Panc1 (cell line): ENCODE measurements at regions not wholly inside any gene's neighbourhood (a gene's known extent, or its start where the extent isn't known, plus 50 kb on each side); places are given as distances from the start of the nearest gene placed in this dataset.

ENCODE experiments used
- ATAC-seq: fragments of 200-7000 bp; cut with Tn5 transposase; 2 replicates; pipeline ENCODE4 v1.9.1; 2020; ENCODE audit warnings: mild to moderate bottlenecking, moderate library complexity
- BruUV-seq: library from RNA; stranded (reverse); fragments of 400-500 nt; replicated peaks from 2 replicates; lab custom pipeline; 2021; lab: Mats Ljungman, UMichigan
- CTCF ChIA-PET: fragments of 300-600 bp; sonication (Branson Sonifier 250); formaldehyde crosslinking; loops from one replicate; lab custom pipeline; 2022; ENCODE audit warnings: antibody characterized with exemption; lab: Charles Lee
- POLR2A ChIA-PET: fragments of 300-600 bp; sonication (Branson Sonifier 250); formaldehyde crosslinking; loops from one replicate; lab custom pipeline; 2022; ENCODE audit warnings: antibody characterized with exemption; lab: Charles Lee
- DNase-seq: peaks from one replicate; pipeline ENCODE4 v3.0.0-alpha.2; 2010; ENCODE audit warnings: low read depth, low spot score
- H3K27ac ChIP-seq: 2 replicates; pipeline ENCODE4 v1.5.1; 2011; ENCODE audit warnings: mild to moderate bottlenecking, low read length, inconsistent platforms
- H3K27me3 ChIP-seq: fragments of 200-500 bp; sonication (Bioruptor generic); 2 replicates; pipeline ENCODE4 v1.6.0; 2014; ENCODE audit warnings: low read length, inconsistent platforms; ENCODE audit not compliant: control insufficient read depth, insufficient read depth
- H3K36me3 ChIP-seq: fragments of 200-500 bp; sonication (Bioruptor generic); 2 replicates; pipeline ENCODE4 v1.5.1; 2014; ENCODE audit warnings: inconsistent platforms, mild to moderate bottlenecking, low read length, moderate library complexity; ENCODE audit not compliant: control insufficient read depth, insufficient read depth
- H3K4me1 ChIP-seq: 2 replicates; pipeline ENCODE4 v1.5.1; 2011; ENCODE audit warnings: inconsistent platforms, mild to moderate bottlenecking, low read length, moderate library complexity; ENCODE audit not compliant: control insufficient read depth, insufficient read depth
- H3K4me3 ChIP-seq, 2 experiments: 2 replicates each; pipeline ENCODE4 v1.5.1; 2011 to 2012; ENCODE audit warnings: low read depth in 2 of 2, low read length in 2 of 2, mild to moderate bottlenecking in 2 of 2, inconsistent platforms in 1 of 2, moderate library complexity in 1 of 2
- H3K9me3 ChIP-seq: fragments of 200-500 bp; sonication (Bioruptor generic); 2 replicates; pipeline ENCODE4 v1.5.1; 2014; ENCODE audit warnings: low read depth, mild to moderate bottlenecking, inconsistent platforms, low read length, moderate library complexity; ENCODE audit not compliant: control insufficient read depth, insufficient read depth
- CTCF ChIP-seq: fragments of 450-650 bp; IDR thresholded peaks from 2 replicates; pipeline ENCODE4 v1.5.1; 2017; ENCODE audit warnings: mild to moderate bottlenecking
- POLR2AphosphoS5 ChIP-seq: IDR thresholded peaks from 2 replicates; pipeline ENCODE4 v1.6.1; 2012; ENCODE audit warnings: mild to moderate bottlenecking, low read depth, low read length, moderate library complexity
- REST ChIP-seq, 2 experiments: IDR thresholded peaks; 2 replicates each; pipeline ENCODE4 v1.6.1; 2011 to 2012; ENCODE audit warnings: low read depth in 2 of 2, control low read depth in 1 of 2, low read length in 1 of 2, mild to moderate bottlenecking in 1 of 2, moderate library complexity in 1 of 2; ENCODE audit not compliant: insufficient read depth in 1 of 2
- SIN3A ChIP-seq: IDR thresholded peaks from 2 replicates; pipeline ENCODE4 v1.6.1; 2012; ENCODE audit warnings: low read depth, mild to moderate bottlenecking, low read length, moderate library complexity, borderline replicate concordance; ENCODE audit not compliant: insufficient read depth
- TCF7L2 ChIP-seq: IDR thresholded peaks from 2 replicates; pipeline ENCODE4 v1.6.1; 2011; ENCODE audit warnings: mild to moderate bottlenecking, low read depth, low read length, inconsistent platforms
- in situ Hi-C: cut with HindIII; loops from 2 replicates; pipeline ENCODE4 v1.10.0; 2016; ENCODE audit warnings: low sequenced_read_pairs, low pct_unique_long_range_greater_than_20kb
- intact Hi-C: fragments of 100-400 bp; cut with micrococcal nuclease; formaldehyde crosslinking; loops from one replicate; pipeline ENCODE4 v1.10.0; 2022; ENCODE audit not compliant: unreplicated experiment

GRCh38 chr7:18126281-18126680 is 98.6 kb upstream of the PRPS1L1 start:
- no peaks in the 10 kb centered on the region for H3K9me3 ChIP-seq
- no TSS peak for BruUV-seq
- in situ Hi-C loops (no loop called here), intact Hi-C loops (no loop called here)
- H3K27ac ChIP-seq, result no peak overlapping the region
- DNase-seq, result no peak
- no peak for ATAC-seq
- ChIA-PET CTCF (no interaction called here), POLR2A (no interaction called here)
- no peak overlapping the region for H3K4me3 ChIP-seq
- H3K27me3 ChIP-seq, result peaks cover 6% of the 10 kb centered on the region
- H3K36me3 ChIP-seq, result no peaks in the 10 kb centered on the region
- peaks cover 2% of the 10 kb centered on the region; the same call in 1 of the 2 replicates for H3K4me1 ChIP-seq
- TF ChIP-seq TCF7L2 (no peak; the same call in 1 of the 2 replicates), POLR2AphosphoS5 (no peak), SIN3A (no peak), CTCF (no peak), REST (IDR thresholded peaks at IDR 0.05; ENCODE audit: insufficient read depth in 1 of 2, low read depth in 2 of 2, low read length in 1 of 2) (no peak)

- in situ Hi-C loops (no loop called here), intact Hi-C loops (no loop called here)
- no TSS peak for BruUV-seq
- ChIA-PET POLR2A (no interaction called here), CTCF (no interaction called here)
- Histone ChIP-seq H3K4me1 (peaks cover 2% of the 10 kb centered on the region; the same call in 1 of the 2 replicates), H3K27ac (no peak overlapping the region), H3K9me3 (no peaks in the 10 kb centered on the region), H3K27me3 (peaks cover 6% of the 10 kb centered on the region), H3K36me3 (no peaks in the 10 kb centered on the region), H3K4me3 (no peak overlapping the region)
- TF ChIP-seq SIN3A (no peak), POLR2AphosphoS5 (no peak), TCF7L2 (no peak), REST (IDR thresholded peaks at IDR 0.05; ENCODE audit: insufficient read depth in 1 of 2, low read depth in 2 of 2, low read length in 1 of 2) (no peak), CTCF (no peak)
- ATAC-seq (no peak), DNase-seq (no peak)
Observed at GRCh38 chr7:18128846-18129245, 101.2 kb upstream of the PRPS1L1 start.
